B cell (primary cell): ENCODE measurements at regions not wholly inside any gene's neighbourhood (a gene's known extent, or its start where the extent isn't known, plus 50 kb on each side); places are given as distances from the start of the nearest gene placed in this dataset.

Experiments
- ATAC-seq: fragments of 200-7000 bp; cut with Tn5 transposase; one replicate; pipeline ENCODE4 v1.10.0; 2021; ENCODE audit warnings: low read depth, mild to moderate bottlenecking, moderate number of reproducible peaks, moderate library complexity
- CTCF ChIA-PET: fragments of 350-600 bp; sonication (Branson Sonifier 250); formaldehyde crosslinking; loops from one replicate; lab custom pipeline; 2021; ENCODE audit warnings: antibody characterized with exemption, inconsistent platforms; lab: Charles Lee
- POLR2A ChIA-PET: fragments of 350-600 bp; sonication (Branson Sonifier 250); formaldehyde crosslinking; loops from one replicate; lab custom pipeline; 2021; ENCODE audit warnings: antibody characterized with exemption; lab: Charles Lee
- DNase-seq: peaks from one replicate; pipeline ENCODE4 v3.0.0; 2013
- H2AFZ ChIP-seq: 2 replicates; pipeline ENCODE4 v1.6.1; 2012; ENCODE audit warnings: mild to moderate bottlenecking, low read depth, low read length; ENCODE audit not compliant: insufficient read depth, poor library complexity, severe bottlenecking
- H3K27ac ChIP-seq, 2 donors: 1 replicate in 1 of 2; 2 replicates in 1 of 2; pipeline ENCODE4 v1.5.1; 2012 to 2013; ENCODE audit warnings: low read length in 2 of 2, mild to moderate bottlenecking in 2 of 2, moderate library complexity in 1 of 2
- H3K27me3 ChIP-seq, 4 experiments: fragments of 200-600 bp in 1 of 4; sonication (generic) in 1 of 4; replicated peaks in 1 of 4; 1 replicate in 2 of 4; 2 replicates in 2 of 4; pipeline versions ENCODE4 v1.6.1 to v1.7.0; 2013 to 2016; ENCODE audit warnings: low read length in 3 of 4, mild to moderate bottlenecking in 2 of 4, mixed read lengths in 1 of 4, moderate library complexity in 1 of 4; ENCODE audit not compliant: insufficient read depth in 4 of 4, control insufficient read depth in 3 of 4; ENCODE audit errors: control extremely low read depth in 1 of 4
- H3K36me3 ChIP-seq, 2 experiments: replicated peaks in 1 of 2; 1 replicate in 1 of 2; 2 replicates in 1 of 2; pipeline versions ENCODE4 v1.6.1 to v1.7.1; 2013; ENCODE audit warnings: low read length in 1 of 2; ENCODE audit not compliant: insufficient read depth in 2 of 2, control insufficient read depth in 1 of 2; ENCODE audit errors: control extremely low read depth in 1 of 2, extremely low read depth in 1 of 2
- H3K4me1 ChIP-seq, 2 donors: fragments of 200-600 bp in 1 of 2; sonication (generic) in 1 of 2; 1 replicate in 1 of 2; 2 replicates in 1 of 2; pipeline versions ENCODE4 v1.5.1 to v1.6.1; 2013 to 2017; ENCODE audit warnings: low read length in 2 of 2; ENCODE audit not compliant: control insufficient read depth in 2 of 2, insufficient read depth in 2 of 2
- H3K4me2 ChIP-seq: replicated peaks from 2 replicates; pipeline ENCODE3; 2012; ENCODE audit warnings: mild to moderate bottlenecking, low read depth, low read length; ENCODE audit not compliant: poor library complexity, severe bottlenecking
- H3K4me3 ChIP-seq, 5 experiments: fragments of 200-600 bp in 1 of 5; sonication (generic) in 1 of 5; 1 replicate in 3 of 5; 2 replicates in 2 of 5; pipeline versions ENCODE4 v1.5.1 to v1.7.0; 2011 to 2016; ENCODE audit warnings: low read length in 4 of 5, mild to moderate bottlenecking in 4 of 5, low read depth in 2 of 5, control low read depth in 1 of 5, moderate library complexity in 1 of 5; ENCODE audit not compliant: insufficient read depth in 1 of 5; ENCODE audit errors: control extremely low read depth in 1 of 5, extremely low read depth in 1 of 5
- H3K79me2 ChIP-seq: fragments of 200-600 bp; sonication (generic); one replicate; pipeline ENCODE4 v1.6.0; 2016; ENCODE audit warnings: low read length; ENCODE audit not compliant: control insufficient read depth, insufficient read depth
- H3K9ac ChIP-seq: fragments of 200-600 bp; sonication (generic); 2 replicates; pipeline ENCODE4 v1.6.1; 2017; ENCODE audit warnings: mild to moderate bottlenecking, low read length, moderate library complexity
- H3K9me3 ChIP-seq, 3 donors: one replicate each; pipeline versions ENCODE4 v1.6.1 to v1.7.1; 2013; ENCODE audit warnings: low read length in 2 of 3; ENCODE audit not compliant: control insufficient read depth in 2 of 3, insufficient read depth in 1 of 3; ENCODE audit errors: control extremely low read depth in 1 of 3
- H4K20me1 ChIP-seq: 2 replicates; pipeline ENCODE4 v1.6.0; 2012; ENCODE audit warnings: mild to moderate bottlenecking, low read length; ENCODE audit not compliant: insufficient read depth, control insufficient read depth, poor library complexity, severe bottlenecking
- H3K27ac Mint-ChIP-seq: one replicate; pipeline ENCODE4 v1.8.0; 2021; ENCODE audit warnings: mixed read lengths
- H3K27me3 Mint-ChIP-seq: one replicate; pipeline ENCODE4 v1.8.0; 2021; ENCODE audit warnings: mixed read lengths
- H3K4me1 Mint-ChIP-seq: one replicate; pipeline ENCODE4 v1.8.0; 2021; ENCODE audit warnings: mixed read lengths
- H3K4me3 Mint-ChIP-seq: one replicate; pipeline ENCODE4 v1.8.0; 2021; ENCODE audit warnings: mixed read lengths
- H3K9me3 Mint-ChIP-seq: one replicate; pipeline ENCODE4 v1.8.0; 2022; ENCODE audit warnings: mixed read lengths; ENCODE audit not compliant: insufficient read depth
- CTCF ChIP-seq: fragments of 200-600 bp; IDR thresholded peaks from one replicate; pipeline ENCODE4 v1.8.0; 2022; ENCODE audit warnings: antibody characterized with exemption, mild to moderate bottlenecking
- EZH2 ChIP-seq: IDR thresholded peaks from 2 replicates; pipeline ENCODE4 v1.6.1; 2012; ENCODE audit warnings: borderline replicate concordance, low read depth, mild to moderate bottlenecking, moderate library complexity, low read length; ENCODE audit not compliant: insufficient read depth, poor library complexity, severe bottlenecking
- WGBS: methylation state at CpG from one replicate; pipeline ENCODE4 v1.1.5; 2013; ENCODE audit warnings: missing lambda C conversion rate; ENCODE audit not compliant: insufficient coverage; 5-methylcytosine and 5-hydroxymethylcytosine counted together
- intact Hi-C: fragments of 100-400 bp; cut with micrococcal nuclease; formaldehyde crosslinking; loops from one replicate; pipeline ENCODE4 v1.10.0; 2022

DNA sequence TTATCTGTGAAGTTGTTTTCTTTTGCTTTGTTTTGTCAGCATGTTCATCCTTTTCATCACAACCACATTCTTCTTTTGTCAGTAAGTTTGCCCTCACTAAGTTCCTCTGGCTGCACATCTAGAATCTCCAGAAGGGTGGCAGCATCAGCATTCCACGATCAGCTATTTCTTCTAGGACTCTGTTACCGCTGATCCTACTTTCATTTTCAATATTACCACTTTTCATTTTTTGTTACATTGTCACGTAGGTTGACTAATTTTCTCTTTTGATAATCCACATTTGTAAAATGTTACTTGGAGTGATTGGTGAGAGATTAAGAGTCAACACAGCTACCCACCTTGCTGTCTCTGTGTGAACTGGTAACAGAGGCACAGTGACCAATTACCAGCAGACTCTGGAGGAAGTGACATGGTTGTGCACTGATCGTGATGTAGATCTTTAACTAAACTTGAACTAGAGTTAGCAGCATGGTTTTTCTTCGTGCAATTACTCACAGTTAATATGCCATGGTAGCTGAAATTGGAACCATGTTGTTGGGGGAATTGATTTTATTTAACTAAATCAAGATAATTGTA, 307.9 kb upstream of the SLC35B3 start:
- no peaks in the 10 kb centered on the region for H3K27me3 Mint-ChIP-seq
- H3K9ac ChIP-seq = peak overlapping the region; percentile 67
- peak overlapping the region; percentile 63 for H3K4me2 ChIP-seq
- ATAC-seq (no peak), DNase-seq (peak; percentile 7)
- CTCF ChIA-PET = no interaction called here
- intact Hi-C loops = no loop called here
- H3K4me1 ChIP-seq = no peaks in the 10 kb centered on the region
- H3K27ac Mint-ChIP-seq = no peak overlapping the region
- peak overlapping the region in 4 of 5 experiments; percentile 22 to 51 (median 38) for H3K4me3 ChIP-seq
- peaks cover 9% of the 10 kb centered on the region for H3K9me3 Mint-ChIP-seq
- 0% methylated on average over 1 of the region's 5 CpGs for WGBS
- no peaks in the 10 kb centered on the region for H3K36me3 ChIP-seq
- no peaks in the 10 kb centered on the region for H3K9me3 ChIP-seq
- no peaks in the 10 kb centered on the region for H3K79me2 ChIP-seq
- TF ChIP-seq CTCF (no peak), EZH2 (no peak)
- H4K20me1 ChIP-seq = no peaks in the 10 kb centered on the region
- peak overlapping the region; percentile 80 for H3K4me3 Mint-ChIP-seq
- POLR2A ChIA-PET = no interaction called here
- no peaks in the 10 kb centered on the region for H3K27me3 ChIP-seq
- H3K4me1 Mint-ChIP-seq = peaks cover 10% of the 10 kb centered on the region
- H2AFZ ChIP-seq = peak overlapping the region; percentile 52
- peak overlapping the region in 1 of 2 donors; percentile 42 for H3K27ac ChIP-seq

DNA sequence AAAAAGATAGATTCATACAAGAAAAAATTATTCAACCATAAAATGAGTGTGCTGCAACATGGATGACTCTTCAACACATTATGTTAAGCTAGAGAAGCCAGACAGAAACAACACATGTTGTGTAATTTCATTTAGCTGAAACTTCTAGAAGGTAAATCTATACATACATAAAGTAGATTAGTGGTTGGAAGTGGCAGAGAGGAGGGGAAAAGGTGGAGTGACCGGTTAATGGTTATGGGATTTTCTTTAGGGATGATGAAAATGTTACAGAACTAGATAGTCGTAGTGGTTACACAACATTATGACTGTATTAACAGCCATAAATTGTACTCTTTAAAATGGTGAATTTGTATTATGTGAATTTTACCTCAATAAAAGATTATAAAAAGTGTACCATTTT, 304.1 kb upstream of the SLC35B3 start:
- Histone ChIP-seq H2AFZ (no peak overlapping the region), H3K36me3 (no peaks in the 10 kb centered on the region), H3K27ac (no peak overlapping the region), H3K4me1 (no peaks in the 10 kb centered on the region), H3K4me3 (no peak overlapping the region), H3K79me2 (no peaks in the 10 kb centered on the region), H3K9me3 (no peaks in the 10 kb centered on the region), H4K20me1 (no peaks in the 10 kb centered on the region), H3K27me3 (no peaks in the 10 kb centered on the region), H3K9ac (no peak overlapping the region), H3K4me2 (no peak overlapping the region)
- DNase-seq (no peak), ATAC-seq (no peak)
- intact Hi-C loops = no loop called here
- no peak overlapping the region for H3K27ac Mint-ChIP-seq
- TF ChIP-seq CTCF (no peak), EZH2 (no peak)
- peaks cover 9% of the 10 kb centered on the region for H3K9me3 Mint-ChIP-seq
- ChIA-PET POLR2A (no interaction called here), CTCF (no interaction called here)
- no peak overlapping the region for H3K4me3 Mint-ChIP-seq
- no peaks in the 10 kb centered on the region for H3K27me3 Mint-ChIP-seq
- H3K4me1 Mint-ChIP-seq = peaks cover 10% of the 10 kb centered on the region
- no CpG with 5 or more reads among the region's 2 CpGs for WGBS
